ENCODE measurements at regions not wholly inside any gene's neighbourhood (a gene's known extent, or its start where the extent isn't known, plus 50 kb on each side); places are given as distances from the start of the nearest gene placed in this dataset.

- CTCF ChIA-PET = no interaction called here
- DNase-seq (ENCODE audit: low read depth, low spot score) = no peak
- H3K4me1 ChIP-seq (ENCODE audit: control insufficient read depth, insufficient read depth, low read length) = no peaks in the 10 kb centered on the region
- ATAC-seq = no peak
- H3K4me3 ChIP-seq (ENCODE audit: low read depth in 2 of 2, low read length in 2 of 2) = no peak overlapping the region
- H3K36me3 ChIP-seq (ENCODE audit: control insufficient read depth, insufficient read depth, low read length) = no peaks in the 10 kb centered on the region
- no peaks in the 10 kb centered on the region for H3K9me3 ChIP-seq (ENCODE audit: control insufficient read depth, insufficient read depth, low read depth, low read length)
- in situ Hi-C loops (cut with HindIII; ENCODE audit: low pct_unique_long_range_greater_than_20kb, low sequenced_read_pairs) = no loop called here
- no TSS peak for BruUV-seq (replicated peaks)
- intact Hi-C loops (cut with micrococcal nuclease; ENCODE audit: unreplicated experiment) = no loop called here
- POLR2A ChIA-PET = no interaction called here
- TF ChIP-seq POLR2AphosphoS5 (IDR thresholded peaks at IDR 0.05; ENCODE audit: low read depth, low read length) = no peak
- no peaks in the 10 kb centered on the region for H3K27me3 ChIP-seq (ENCODE audit: control insufficient read depth, insufficient read depth, low read length)
- H3K27ac ChIP-seq (ENCODE audit: low read length) = no peak overlapping the region
Measured at GRCh38 chr10:107487284-107487683, 322.8 kb upstream of the SORCS1 start.

GRCh38 chr10:107485019-107485418 lies 320.5 kb upstream of the SORCS1 start:
- Histone ChIP-seq H3K36me3 (ENCODE audit: control insufficient read depth, insufficient read depth, low read length) (no peaks in the 10 kb centered on the region), H3K27me3 (ENCODE audit: control insufficient read depth, insufficient read depth, low read length) (no peaks in the 10 kb centered on the region), H3K9me3 (ENCODE audit: control insufficient read depth, insufficient read depth, low read depth, low read length) (no peaks in the 10 kb centered on the region), H3K4me1 (ENCODE audit: control insufficient read depth, insufficient read depth, low read length) (no peaks in the 10 kb centered on the region), H3K4me3 (ENCODE audit: low read depth in 2 of 2, low read length in 2 of 2) (no peak overlapping the region), H3K27ac (ENCODE audit: low read length) (no peak overlapping the region)
- TF ChIP-seq CTCF (IDR thresholded peaks at IDR 0.05) = no peak
- TF ChIP-seq REST (IDR thresholded peaks at IDR 0.05; ENCODE audit: insufficient read depth in 1 of 2, low read depth in 2 of 2, low read length in 1 of 2) = no peak
- TF ChIP-seq TCF7L2 (IDR thresholded peaks at IDR 0.05; ENCODE audit: low read depth, low read length) = no peak
- no peak for TF ChIP-seq SIN3A (IDR thresholded peaks at IDR 0.05; ENCODE audit: borderline replicate concordance, insufficient read depth, low read depth, low read length)
- no peak for TF ChIP-seq POLR2AphosphoS5 (IDR thresholded peaks at IDR 0.05; ENCODE audit: low read depth, low read length)
- no TSS peak for BruUV-seq (replicated peaks)
- ChIA-PET CTCF (no interaction called here), POLR2A (no interaction called here)
- DNase-seq (ENCODE audit: low read depth, low spot score) (no peak), ATAC-seq (no peak)
- in situ Hi-C loops (cut with HindIII; ENCODE audit: low pct_unique_long_range_greater_than_20kb, low sequenced_read_pairs) = no loop called here
- intact Hi-C loops (cut with micrococcal nuclease; ENCODE audit: unreplicated experiment) = no loop called here

- no peak for TF ChIP-seq REST (IDR thresholded peaks at IDR 0.05; ENCODE audit: insufficient read depth in 1 of 2, low read depth in 2 of 2, low read length in 1 of 2)
- no peak for TF ChIP-seq TCF7L2 (IDR thresholded peaks at IDR 0.05; ENCODE audit: low read depth, low read length)
- no peak for TF ChIP-seq POLR2AphosphoS5 (IDR thresholded peaks at IDR 0.05; ENCODE audit: low read depth, low read length)
- no peak for TF ChIP-seq SIN3A (IDR thresholded peaks at IDR 0.05; ENCODE audit: borderline replicate concordance, insufficient read depth, low read depth, low read length)
- TF ChIP-seq CTCF (IDR thresholded peaks at IDR 0.05) = no peak
- ChIA-PET CTCF (no interaction called here), POLR2A (no interaction called here)
- H3K27me3 ChIP-seq (ENCODE audit: control insufficient read depth, insufficient read depth, low read length) = no peaks in the 10 kb centered on the region
- no peaks in the 10 kb centered on the region for H3K36me3 ChIP-seq (ENCODE audit: control insufficient read depth, insufficient read depth, low read length)
- in situ Hi-C loops (cut with HindIII; ENCODE audit: low pct_unique_long_range_greater_than_20kb, low sequenced_read_pairs) = no loop called here
- no peak overlapping the region for H3K27ac ChIP-seq (ENCODE audit: low read length)
- no peak for DNase-seq (ENCODE audit: low read depth, low spot score)
- ATAC-seq = no peak
- no peak overlapping the region for H3K4me3 ChIP-seq (ENCODE audit: low read depth in 2 of 2, low read length in 2 of 2)
- H3K9me3 ChIP-seq (ENCODE audit: control insufficient read depth, insufficient read depth, low read depth, low read length) = no peaks in the 10 kb centered on the region
- no peaks in the 10 kb centered on the region for H3K4me1 ChIP-seq (ENCODE audit: control insufficient read depth, insufficient read depth, low read length)
- intact Hi-C loops (cut with micrococcal nuclease; ENCODE audit: unreplicated experiment) = no loop called here
- BruUV-seq (replicated peaks) = no TSS peak
Measured at GRCh38 chr10:107481881-107482280, 317.4 kb upstream of the SORCS1 start.

Data from Panc1 (cell line).